NAMALWA (cell line): ENCODE measurements at regions not wholly inside any gene's neighbourhood (a gene's known extent, or its start where the extent isn't known, plus 50 kb on each side); places are given as distances from the start of the nearest gene placed in this dataset.
"Not testable (repeated sequence)": the region's sequence is repeated elsewhere in the genome, so short reads cannot be mapped to it uniquely, and the experiment has no call there.

ENCODE experiments used
- DNase-seq: peaks from one replicate; pipeline ENCODE4 v3.0.0-alpha.2; 2015; ENCODE audit warnings: low spot score

DNA sequence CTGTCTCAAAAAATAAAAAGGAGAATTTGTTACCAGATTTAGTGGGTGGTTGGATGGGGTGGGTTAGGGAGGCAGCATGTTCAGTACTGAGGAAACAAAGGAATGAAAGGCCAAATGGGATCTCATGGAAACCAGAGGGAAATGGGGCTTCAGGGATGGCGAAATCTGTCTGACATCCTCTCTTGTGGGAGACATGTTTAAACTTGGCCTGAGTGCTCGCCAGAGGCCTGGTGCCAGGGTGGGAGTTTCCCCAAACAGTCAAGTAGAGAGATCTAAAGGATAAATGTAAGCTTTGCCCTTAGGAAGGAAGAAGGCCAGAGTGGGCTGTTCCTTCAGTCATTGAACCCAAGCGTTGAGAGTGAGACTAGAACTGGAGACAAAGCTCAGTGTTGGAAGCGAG is 61.9 kb upstream of the AKIRIN2 start:
- no peak for DNase-seq

DNA sequence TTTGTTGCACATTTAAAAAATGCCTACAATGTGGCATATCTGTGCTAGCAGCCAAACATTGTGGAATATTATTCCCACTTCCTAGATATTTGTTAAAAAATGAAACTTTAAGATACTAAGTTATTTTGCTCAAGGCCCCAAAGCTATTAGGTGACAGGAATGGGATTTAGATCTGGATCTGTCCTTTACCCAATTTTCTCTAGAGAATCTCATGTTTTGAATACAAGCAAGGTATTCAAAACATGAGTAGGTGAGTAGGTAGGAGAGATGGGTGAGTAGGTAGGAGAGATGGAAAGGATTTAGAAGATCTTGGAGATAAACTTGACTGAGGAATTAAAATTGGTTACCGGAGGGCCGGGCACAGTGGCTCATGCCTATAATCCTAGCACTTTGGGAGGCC is 61.2 kb upstream of the AKIRIN2 start:
- no peak for DNase-seq

- DNase-seq = no peak
Observed at GRCh38 chr6:87762116-87762515, 60.1 kb upstream of the AKIRIN2 start.

DNA sequence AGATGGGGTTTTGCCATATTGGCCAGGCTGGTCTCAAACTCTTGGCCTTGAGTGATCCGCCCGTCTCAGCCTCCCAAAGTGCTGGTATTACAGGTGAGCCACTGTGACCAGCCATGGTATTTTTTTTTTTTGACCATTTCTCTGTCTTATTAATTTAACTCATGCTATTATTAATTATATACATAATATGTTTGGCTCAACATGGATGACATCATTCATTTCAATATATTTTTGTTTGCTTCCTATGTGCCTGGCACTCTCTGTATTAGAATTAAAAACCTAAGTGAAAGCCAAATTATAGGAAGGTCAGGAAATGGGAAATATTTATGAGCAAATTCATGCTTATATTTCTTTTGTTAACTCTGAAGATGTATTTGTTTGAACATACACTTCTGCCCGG is 55.8 kb upstream of the AKIRIN2 start:
- no peak for DNase-seq

DNA sequence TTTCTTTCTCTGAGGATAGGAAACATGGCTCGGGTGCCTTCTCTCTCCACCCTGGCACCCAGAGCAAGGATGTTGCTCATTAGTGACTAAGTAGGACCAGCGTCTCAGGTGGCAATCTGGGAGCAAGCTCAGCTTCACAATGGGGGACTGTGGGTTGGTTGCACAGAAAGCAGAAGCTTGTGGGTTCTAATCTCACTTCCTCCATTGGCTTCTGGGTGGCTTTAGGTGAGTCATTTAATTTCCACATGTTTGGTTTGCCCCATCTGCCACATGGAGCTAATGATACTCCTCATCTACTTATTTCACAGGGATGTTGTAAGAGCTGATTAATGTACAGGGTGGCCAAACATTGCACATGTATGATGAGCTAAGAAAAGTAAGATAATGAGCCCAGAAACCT is 54.8 kb upstream of the AKIRIN2 start:
- DNase-seq = peak; percentile 87

GRCh38 chr6:87755708-87756671 is 54.0 kb upstream of the AKIRIN2 start:
- DNase-seq = peak; percentile 47

DNA sequence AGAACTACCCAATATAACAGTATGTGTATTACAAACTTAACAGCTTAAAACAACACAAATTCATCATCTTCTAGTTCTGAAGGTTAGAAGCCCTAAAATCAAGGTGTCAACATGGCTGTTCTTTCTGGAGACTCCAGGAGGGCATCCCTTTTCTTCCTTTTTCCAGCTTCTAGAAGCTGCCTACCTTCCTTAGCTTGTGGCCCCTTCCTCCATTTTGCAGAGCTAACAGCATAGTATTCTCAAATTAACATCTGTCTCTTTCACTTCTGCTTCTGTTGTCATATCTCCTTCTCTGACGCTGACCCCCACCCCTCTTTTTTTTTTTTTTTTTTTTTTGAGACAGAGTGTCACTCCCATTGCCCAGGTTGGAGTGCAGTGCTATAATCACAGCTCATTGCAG is 52.8 kb upstream of the AKIRIN2 start:
- DNase-seq = peak; percentile 87

GRCh38 chr6:87753131-87753685 is 51.2 kb upstream of the AKIRIN2 start:
- no peak for DNase-seq

DNA sequence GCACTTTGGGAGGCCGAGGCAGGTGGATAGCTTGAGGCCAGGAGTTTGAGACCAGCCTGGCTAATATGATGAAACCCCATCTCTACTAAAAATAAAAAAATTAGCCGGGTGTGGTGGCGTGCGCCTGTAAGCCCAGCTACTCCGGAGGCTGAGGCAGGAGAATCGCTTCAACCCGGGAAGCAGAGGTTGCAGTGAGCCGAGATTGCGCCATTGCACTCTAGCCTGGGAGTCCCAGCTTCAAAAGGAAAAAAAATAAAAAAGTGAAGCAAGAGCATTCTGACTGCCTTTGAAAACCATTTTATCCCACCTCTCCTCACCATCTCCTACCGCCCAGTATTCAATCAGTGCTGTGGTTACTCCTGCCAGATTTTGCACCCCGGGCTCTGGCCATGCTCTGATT is 50.5 kb upstream of the AKIRIN2 start:
- DNase-seq = not testable (repeated sequence)
